ENCODE measurements at regions not wholly inside any gene's neighbourhood (a gene's known extent, or its start where the extent isn't known, plus 50 kb on each side); places are given as distances from the start of the nearest gene placed in this dataset.
"Not testable (repeated sequence)": the region's sequence is repeated elsewhere in the genome, so short reads cannot be mapped to it uniquely, and the experiment has no call there.

GRCh38 chr3:124363476-124363875, 366.8 kb upstream of the UMPS start:
- peak; percentile 82 for DNase-seq (ENCODE audit: insufficient read length, low spot score, missing footprints)
- Histone ChIP-seq H3K79me2 (ENCODE audit: insufficient read depth, low read length) (no peaks in the 10 kb centered on the region), H3K9me3 (ENCODE audit: low read depth, low read length) (no peaks in the 10 kb centered on the region), H3K4me2 (ENCODE audit: insufficient read depth, low read length) (no peak overlapping the region), H2AFZ (ENCODE audit: low read length) (no peak overlapping the region), H3K4me1 (ENCODE audit: insufficient read depth, low read length) (peaks cover 10% of the 10 kb centered on the region), H3K36me3 (ENCODE audit: insufficient read depth, low read length) (no peaks in the 10 kb centered on the region), H3K27me3 (ENCODE audit: insufficient read depth, low read length) (peaks cover 15% of the 10 kb centered on the region), H4K20me1 (ENCODE audit: insufficient read depth, low read length) (no peaks in the 10 kb centered on the region), H3K4me3 (ENCODE audit: insufficient read depth, low read length) (no peak overlapping the region), H3K27ac (ENCODE audit: low read depth, low read length) (peak overlapping the region; percentile 23)
- no peak for TF ChIP-seq CTCF (IDR thresholded peaks at IDR 0.05; ENCODE audit: extremely low read depth, low read depth, low read length)

DNA sequence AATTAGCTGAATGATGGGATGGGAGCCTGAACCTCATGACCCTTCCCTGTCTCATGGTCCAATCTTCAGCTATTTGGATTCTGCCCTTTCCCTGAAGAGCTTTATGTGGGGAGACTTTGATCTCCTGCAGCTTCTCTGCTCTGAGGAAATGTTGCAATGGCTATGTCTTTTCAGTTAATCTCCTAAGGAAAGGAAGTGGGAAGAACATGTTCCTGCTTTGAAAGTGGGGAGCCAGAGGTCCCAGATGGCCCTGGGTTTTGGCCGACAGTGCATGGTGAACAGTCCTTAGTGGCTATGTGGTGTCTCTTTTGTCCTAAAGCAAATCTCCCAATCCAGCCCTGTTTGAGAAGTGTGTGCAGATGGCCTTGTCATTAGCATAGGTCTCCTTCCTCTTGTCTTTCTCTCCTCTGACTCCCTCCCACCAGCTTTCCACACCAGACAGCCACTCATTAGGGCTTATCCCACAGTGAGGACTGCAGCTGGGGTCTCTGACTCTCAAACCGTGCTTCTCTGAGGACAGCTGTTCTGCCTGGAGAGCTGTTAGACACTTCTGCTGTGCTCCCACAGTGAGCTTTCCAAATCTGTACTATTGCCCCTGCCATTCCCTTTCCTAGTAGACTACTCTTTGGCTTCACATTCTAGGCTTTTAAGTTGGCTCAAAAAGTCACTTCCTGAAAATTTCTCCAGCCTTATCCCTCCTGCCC, 365.8 kb upstream of the UMPS start:
- DNase-seq (ENCODE audit: insufficient read length, low spot score, missing footprints), result no peak
- H3K4me2 ChIP-seq (ENCODE audit: insufficient read depth, low read length), result no peak overlapping the region
- H3K4me1 ChIP-seq (ENCODE audit: insufficient read depth, low read length), result peaks cover 10% of the 10 kb centered on the region
- H3K4me3 ChIP-seq (ENCODE audit: insufficient read depth, low read length), result no peak overlapping the region
- H2AFZ ChIP-seq (ENCODE audit: low read length), result no peak overlapping the region
- no peaks in the 10 kb centered on the region for H3K9me3 ChIP-seq (ENCODE audit: low read depth, low read length)
- H3K27ac ChIP-seq (ENCODE audit: low read depth, low read length), result no peak overlapping the region
- H3K36me3 ChIP-seq (ENCODE audit: insufficient read depth, low read length), result no peaks in the 10 kb centered on the region
- no peak for TF ChIP-seq CTCF (IDR thresholded peaks at IDR 0.05; ENCODE audit: extremely low read depth, low read depth, low read length)
- peaks cover 8% of the 10 kb centered on the region for H3K27me3 ChIP-seq (ENCODE audit: insufficient read depth, low read length)
- no peaks in the 10 kb centered on the region for H4K20me1 ChIP-seq (ENCODE audit: insufficient read depth, low read length)
- H3K79me2 ChIP-seq (ENCODE audit: insufficient read depth, low read length), result no peaks in the 10 kb centered on the region

GRCh38 chr3:124366655-124367054, 363.6 kb upstream of the UMPS start:
- H3K9me3 ChIP-seq (ENCODE audit: low read depth, low read length); H3K4me3 ChIP-seq (ENCODE audit: insufficient read depth, low read length); H3K4me2 ChIP-seq (ENCODE audit: insufficient read depth, low read length); H3K79me2 ChIP-seq (ENCODE audit: insufficient read depth, low read length); H3K27me3 ChIP-seq (ENCODE audit: insufficient read depth, low read length); H3K27ac ChIP-seq (ENCODE audit: low read depth, low read length); DNase-seq (ENCODE audit: insufficient read length, low spot score, missing footprints); H4K20me1 ChIP-seq (ENCODE audit: insufficient read depth, low read length); H2AFZ ChIP-seq (ENCODE audit: low read length); H3K36me3 ChIP-seq (ENCODE audit: insufficient read depth, low read length): not testable (repeated sequence)
- H3K4me1 ChIP-seq (ENCODE audit: insufficient read depth, low read length), result peaks cover 10% of the 10 kb centered on the region

DNA sequence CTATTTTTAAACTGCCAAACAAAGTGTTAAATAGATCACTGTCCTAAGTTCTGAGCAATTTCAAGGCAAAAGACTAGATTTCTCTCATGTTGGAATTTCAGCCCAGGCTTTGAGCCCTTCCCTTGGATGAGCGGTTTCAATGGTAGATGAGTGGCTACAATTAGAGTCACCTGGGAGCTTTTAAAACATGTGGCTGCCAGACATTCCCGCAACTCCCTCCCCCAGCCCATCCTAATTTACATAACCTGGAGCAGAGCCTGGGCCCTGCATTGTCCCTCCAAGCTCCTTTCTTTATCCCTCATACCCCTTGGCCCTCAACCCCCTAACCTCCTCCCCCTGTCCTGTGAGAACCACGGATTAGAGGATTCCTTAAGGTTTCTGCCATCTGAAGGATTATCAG, 357.5 kb upstream of the UMPS start:
- H3K27ac ChIP-seq (ENCODE audit: low read depth, low read length), result no peak overlapping the region
- H3K4me2 ChIP-seq (ENCODE audit: insufficient read depth, low read length), result no peak overlapping the region
- H3K27me3 ChIP-seq (ENCODE audit: insufficient read depth, low read length), result peaks cover 22% of the 10 kb centered on the region
- no peak for TF ChIP-seq CTCF (IDR thresholded peaks at IDR 0.05; ENCODE audit: extremely low read depth, low read depth, low read length)
- no peaks in the 10 kb centered on the region for H4K20me1 ChIP-seq (ENCODE audit: insufficient read depth, low read length)
- H3K79me2 ChIP-seq (ENCODE audit: insufficient read depth, low read length), result no peaks in the 10 kb centered on the region
- no peak for DNase-seq (ENCODE audit: insufficient read length, low spot score, missing footprints)
- H3K36me3 ChIP-seq (ENCODE audit: insufficient read depth, low read length), result no peaks in the 10 kb centered on the region
- H3K9me3 ChIP-seq (ENCODE audit: low read depth, low read length), result no peaks in the 10 kb centered on the region
- H2AFZ ChIP-seq (ENCODE audit: low read length), result no peak overlapping the region
- no peaks in the 10 kb centered on the region for H3K4me1 ChIP-seq (ENCODE audit: insufficient read depth, low read length)
- H3K4me3 ChIP-seq (ENCODE audit: insufficient read depth, low read length), result no peak overlapping the region
